T-helper 2 cell treated with Interferon-gamma antibody and Interleukin-4, amounts not matched to agents 5 μg/mL and 100 μg/mL, for 36 hours (primary cell): ENCODE measurements at regions not wholly inside any gene's neighbourhood (a gene's known extent, or its start where the extent isn't known, plus 50 kb on each side); places are given as distances from the start of the nearest gene placed in this dataset.

ENCODE experiments used
- DNase-seq: peaks from one replicate; pipeline ENCODE4 v3.0.0; 2021; ENCODE audit warnings: low spot score
- H3K27ac Mint-ChIP-seq: one replicate; pipeline ENCODE4 v1.8.0; 2021; ENCODE audit warnings: mild to moderate bottlenecking, mixed read lengths
- H3K27me3 Mint-ChIP-seq: one replicate; pipeline ENCODE4 v1.8.0; 2021; ENCODE audit warnings: low read depth, mixed read lengths
- H3K36me3 Mint-ChIP-seq: one replicate; pipeline ENCODE4 v1.8.0; 2021; ENCODE audit warnings: low read depth, mixed read lengths
- H3K4me1 Mint-ChIP-seq: one replicate; pipeline ENCODE4 v1.8.0; 2021; ENCODE audit warnings: low read depth, mixed read lengths
- H3K4me3 Mint-ChIP-seq: one replicate; pipeline ENCODE4 v1.8.0; 2022; ENCODE audit warnings: mild to moderate bottlenecking, moderate library complexity, mixed read lengths
- H3K9me3 Mint-ChIP-seq: one replicate; pipeline ENCODE4 v1.8.0; 2021; ENCODE audit warnings: mixed read lengths

- Mint-ChIP-seq H3K9me3 (no peaks in the 10 kb centered on the region), H3K36me3 (no peaks in the 10 kb centered on the region), H3K27ac (no peak overlapping the region), H3K4me3 (no peak overlapping the region), H3K27me3 (peaks cover 5% of the 10 kb centered on the region), H3K4me1 (no peaks in the 10 kb centered on the region)
- DNase-seq: no peak
Measured at GRCh38 chr13:77985866-77986636, 67.4 kb upstream of the EDNRB start.

GRCh38 chr13:77981281-77981881 lies 62.8 kb upstream of the EDNRB start:
- DNase-seq: no peak
- no peak overlapping the region for H3K4me3 Mint-ChIP-seq
- H3K36me3 Mint-ChIP-seq: no peaks in the 10 kb centered on the region
- H3K4me1 Mint-ChIP-seq: no peaks in the 10 kb centered on the region
- H3K27me3 Mint-ChIP-seq: peaks cover 2% of the 10 kb centered on the region
- no peak overlapping the region for H3K27ac Mint-ChIP-seq
- no peaks in the 10 kb centered on the region for H3K9me3 Mint-ChIP-seq

- peaks cover 2% of the 10 kb centered on the region for H3K27me3 Mint-ChIP-seq
- no peak overlapping the region for H3K4me3 Mint-ChIP-seq
- no peaks in the 10 kb centered on the region for H3K9me3 Mint-ChIP-seq
- no peak overlapping the region for H3K27ac Mint-ChIP-seq
- no peak for DNase-seq
- H3K36me3 Mint-ChIP-seq: no peaks in the 10 kb centered on the region
- H3K4me1 Mint-ChIP-seq: no peaks in the 10 kb centered on the region
Measured at GRCh38 chr13:77980592-77980991, 62.0 kb upstream of the EDNRB start.

GRCh38 chr13:77979721-77980385 lies 61.2 kb upstream of the EDNRB start:
- Mint-ChIP-seq H3K4me1 (no peaks in the 10 kb centered on the region), H3K9me3 (no peaks in the 10 kb centered on the region), H3K4me3 (no peak overlapping the region), H3K27me3 (peaks cover 1% of the 10 kb centered on the region), H3K27ac (no peak overlapping the region), H3K36me3 (no peaks in the 10 kb centered on the region)
- DNase-seq: no peak

- H3K36me3 Mint-ChIP-seq: no peaks in the 10 kb centered on the region
- no peaks in the 10 kb centered on the region for H3K27me3 Mint-ChIP-seq
- H3K27ac Mint-ChIP-seq: no peak overlapping the region
- H3K4me3 Mint-ChIP-seq: no peak overlapping the region
- H3K4me1 Mint-ChIP-seq: no peaks in the 10 kb centered on the region
- no peak for DNase-seq
- H3K9me3 Mint-ChIP-seq: no peaks in the 10 kb centered on the region
Measured at GRCh38 chr13:77975358-77976042, 56.9 kb upstream of the EDNRB start.

- Mint-ChIP-seq H3K9me3 (no peaks in the 10 kb centered on the region), H3K36me3 (no peaks in the 10 kb centered on the region), H3K27ac (no peak overlapping the region), H3K4me1 (no peaks in the 10 kb centered on the region), H3K4me3 (no peak overlapping the region), H3K27me3 (no peaks in the 10 kb centered on the region)
- DNase-seq: no peak
Measured at GRCh38 chr13:77969299-77969698, 50.7 kb upstream of the EDNRB start.
